HL-60/S4 (cell line): ENCODE measurements at regions not wholly inside any gene's neighbourhood (a gene's known extent, or its start where the extent isn't known, plus 50 kb on each side); places are given as distances from the start of the nearest gene placed in this dataset.
"Not testable (repeated sequence)": the region's sequence is repeated elsewhere in the genome, so short reads cannot be mapped to it uniquely, and the experiment has no call there.

Source experiments
- in situ Hi-C: fragments of 300-500 bp; cut with MboI; formaldehyde crosslinking; loops from 2 replicates; pipeline ENCODE4 v1.14.3; 2022; ENCODE audit warnings: low sequenced_read_pairs

GRCh38 chr5:82901281-82901888 lies 175.8 kb downstream of the TMEM167A start:
- in situ Hi-C loops: no loop called here

- in situ Hi-C loops: no loop called here
Measured at GRCh38 chr5:82894716-82895115, 182.5 kb downstream of the TMEM167A start.

- in situ Hi-C loops: no loop called here
Measured at GRCh38 chr5:82889088-82889487, 188.1 kb downstream of the TMEM167A start.

- in situ Hi-C loops: no loop called here
Measured at GRCh38 chr5:82886911-82887310, 190.3 kb downstream of the TMEM167A start.

GRCh38 chr5:82885627-82886389 lies 191.4 kb downstream of the TMEM167A start:
- in situ Hi-C loops: no loop called here

- in situ Hi-C loops: no loop called here
Measured at GRCh38 chr5:82884821-82885471, 192.2 kb downstream of the TMEM167A start.

- in situ Hi-C loops: no loop called here
Measured at GRCh38 chr5:82882316-82882715, 194.9 kb downstream of the TMEM167A start.

- in situ Hi-C loops: no loop called here
Measured at GRCh38 chr5:82881571-82882174, 195.5 kb downstream of the TMEM167A start.

GRCh38 chr5:82879089-82879488 lies 198.1 kb downstream of the TMEM167A start:
- in situ Hi-C loops: no loop called here

GRCh38 chr5:82873452-82873851 lies 203.7 kb downstream of the TMEM167A start:
- in situ Hi-C loops: no loop called here

- in situ Hi-C loops: not testable (repeated sequence)
Measured at GRCh38 chr5:82872321-82873288, 204.6 kb downstream of the TMEM167A start.

GRCh38 chr5:82865625-82866024 lies 211.6 kb downstream of the TMEM167A start:
- in situ Hi-C loops: no loop called here

GRCh38 chr5:82863266-82863665 lies 213.9 kb downstream of the TMEM167A start:
- in situ Hi-C loops: no loop called here

GRCh38 chr5:82862711-82863110 lies 214.5 kb downstream of the TMEM167A start:
- in situ Hi-C loops: no loop called here

- in situ Hi-C loops: no loop called here
Measured at GRCh38 chr5:82862261-82862660, 214.9 kb downstream of the TMEM167A start.

GRCh38 chr5:82861701-82862100 lies 215.5 kb downstream of the TMEM167A start:
- in situ Hi-C loops: no loop called here

- in situ Hi-C loops: no loop called here
Measured at GRCh38 chr5:82859451-82860140, 217.6 kb downstream of the TMEM167A start.

- in situ Hi-C loops: no loop called here
Measured at GRCh38 chr5:82858151-82859025, 218.8 kb downstream of the TMEM167A start.
